OCI-LY1 (cell line): ENCODE measurements at regions not wholly inside any gene's neighbourhood (a gene's known extent, or its start where the extent isn't known, plus 50 kb on each side); places are given as distances from the start of the nearest gene placed in this dataset.

Experiments
- H2AFZ ChIP-seq: fragments of 200-600 bp; sonication (generic), shearing (Covaris generic); 2 replicates; pipeline ENCODE4 v1.6.0; 2014; ENCODE audit warnings: antibody characterized with exemption, mild to moderate bottlenecking, low read length
- H3F3A ChIP-seq: fragments of 200-600 bp; sonication (generic), shearing (Covaris generic); 2 replicates; pipeline ENCODE4 v1.6.0; 2014; ENCODE audit warnings: mild to moderate bottlenecking, antibody characterized with exemption, low read length, moderate library complexity; ENCODE audit not compliant: insufficient read depth
- H3K27ac ChIP-seq: fragments of 200-600 bp; sonication (generic); 2 replicates; pipeline ENCODE4 v1.5.1; 2014; ENCODE audit warnings: low read length, mixed run types, mild to moderate bottlenecking, low read depth; ENCODE audit not compliant: poor library complexity, severe bottlenecking
- H3K27me3 ChIP-seq: fragments of 200-600 bp; sonication (generic); 2 replicates; pipeline ENCODE4 v1.6.0; 2014; ENCODE audit warnings: antibody characterized with exemption, mild to moderate bottlenecking, low read length, moderate library complexity; ENCODE audit not compliant: insufficient read depth
- H3K36me3 ChIP-seq: fragments of 200-600 bp; sonication (generic); 2 replicates; pipeline ENCODE4 v1.6.1; 2014; ENCODE audit warnings: mild to moderate bottlenecking, antibody characterized with exemption, low read length, moderate library complexity, mixed read lengths; ENCODE audit not compliant: insufficient read depth
- H3K4me1 ChIP-seq: fragments of 200-600 bp; sonication (generic); 2 replicates; pipeline ENCODE4 v1.5.1; 2014; ENCODE audit warnings: mild to moderate bottlenecking, low read length, moderate library complexity; ENCODE audit not compliant: insufficient read depth, severe bottlenecking
- H3K4me2 ChIP-seq: fragments of 200-600 bp; sonication (generic), shearing (Covaris generic); 2 replicates; pipeline ENCODE4 v1.6.1; 2014; ENCODE audit warnings: low read length
- H3K4me3 ChIP-seq: fragments of 200-600 bp; sonication (generic); 2 replicates; pipeline ENCODE4 v1.5.1; 2014; ENCODE audit warnings: low read length, low read depth, mild to moderate bottlenecking, mixed read lengths; ENCODE audit not compliant: poor library complexity, severe bottlenecking
- H3K79me2 ChIP-seq: fragments of 200-600 bp; shearing (Covaris generic); 2 replicates; pipeline ENCODE4 v1.6.1; 2016; ENCODE audit warnings: mixed run types, low read length, mixed read lengths; ENCODE audit not compliant: insufficient read depth
- H3K9ac ChIP-seq: fragments of 200-600 bp; sonication (generic), shearing (Covaris generic); 2 replicates; pipeline ENCODE4 v1.6.1; 2014; ENCODE audit warnings: mild to moderate bottlenecking, low read length, mixed read lengths
- H3K9me2 ChIP-seq: fragments of 200-600 bp; sonication (generic), shearing (Covaris generic); 2 replicates; pipeline ENCODE4 v1.6.1; 2014; ENCODE audit warnings: low read depth, mild to moderate bottlenecking, low read length, mixed read lengths
- H3K9me3 ChIP-seq: fragments of 200-600 bp; shearing (Covaris generic); 2 replicates; pipeline ENCODE4 v1.6.1; 2014; ENCODE audit warnings: low read length, mixed read lengths
- H4K20me1 ChIP-seq: fragments of 200-600 bp; sonication (generic), shearing (Covaris generic); 2 replicates; pipeline ENCODE4 v1.6.0; 2016; ENCODE audit warnings: mild to moderate bottlenecking, low read length; ENCODE audit not compliant: insufficient read depth
- CTCF ChIP-seq: fragments of 200-600 bp; sonication (generic), shearing (Covaris generic); IDR thresholded peaks from 2 replicates; pipeline ENCODE4 v1.5.1; 2017; ENCODE audit warnings: mild to moderate bottlenecking, antibody characterized with exemption, low read length, moderate library complexity, mixed read lengths
- EZH2 ChIP-seq: fragments of 200-600 bp; sonication (generic), shearing (Covaris generic); IDR thresholded peaks from 2 replicates; pipeline ENCODE4 v1.8.0; 2017; ENCODE audit warnings: borderline replicate concordance, mixed run types, mild to moderate bottlenecking, antibody characterized with exemption, low read length, moderate library complexity, mixed read lengths

GRCh38 chr5:62077823-62078550 is 228.0 kb upstream of the KIF2A start:
- TF ChIP-seq CTCF (no peak), EZH2 (no peak)
- Histone ChIP-seq H3K9ac (no peak overlapping the region), H3K9me2 (no peaks in the 10 kb centered on the region), H3F3A (no peaks in the 10 kb centered on the region), H3K27ac (no peak overlapping the region), H4K20me1 (no peaks in the 10 kb centered on the region), H3K4me3 (no peak overlapping the region), H3K36me3 (no peaks in the 10 kb centered on the region), H2AFZ (no peak overlapping the region), H3K27me3 (no peaks in the 10 kb centered on the region), H3K4me1 (no peaks in the 10 kb centered on the region), H3K4me2 (no peak overlapping the region), H3K79me2 (no peaks in the 10 kb centered on the region), H3K9me3 (no peaks in the 10 kb centered on the region)

GRCh38 chr5:62082370-62082801 is 223.6 kb upstream of the KIF2A start:
- no peaks in the 10 kb centered on the region for H3F3A ChIP-seq
- H3K27me3 ChIP-seq: no peaks in the 10 kb centered on the region
- no peaks in the 10 kb centered on the region for H3K36me3 ChIP-seq
- no peak for TF ChIP-seq CTCF
- TF ChIP-seq EZH2: no peak
- H3K4me2 ChIP-seq: no peak overlapping the region
- H3K4me1 ChIP-seq: no peaks in the 10 kb centered on the region
- no peak overlapping the region for H3K4me3 ChIP-seq
- H3K9ac ChIP-seq: no peak overlapping the region
- no peak overlapping the region for H2AFZ ChIP-seq
- no peaks in the 10 kb centered on the region for H3K9me2 ChIP-seq
- no peaks in the 10 kb centered on the region for H3K9me3 ChIP-seq
- H3K27ac ChIP-seq: no peak overlapping the region
- H3K79me2 ChIP-seq: no peaks in the 10 kb centered on the region
- no peaks in the 10 kb centered on the region for H4K20me1 ChIP-seq

GRCh38 chr5:62083247-62083646 is 222.8 kb upstream of the KIF2A start:
- Histone ChIP-seq H3K27me3 (no peaks in the 10 kb centered on the region), H3K36me3 (no peaks in the 10 kb centered on the region), H3K4me2 (no peak overlapping the region), H4K20me1 (no peaks in the 10 kb centered on the region), H3K9me3 (no peaks in the 10 kb centered on the region), H2AFZ (no peak overlapping the region), H3K4me3 (no peak overlapping the region), H3K9me2 (no peaks in the 10 kb centered on the region), H3K79me2 (no peaks in the 10 kb centered on the region), H3F3A (no peaks in the 10 kb centered on the region), H3K27ac (no peak overlapping the region), H3K9ac (no peak overlapping the region), H3K4me1 (no peaks in the 10 kb centered on the region)
- TF ChIP-seq CTCF (no peak), EZH2 (no peak)
